Left hindlimb (tissue), 1 donor: ENCODE measurements at regions not wholly inside any gene's neighbourhood (a gene's known extent, or its start where the extent isn't known, plus 50 kb on each side); places are given as distances from the start of the nearest gene placed in this dataset.
"Not testable (repeated sequence)": the region's sequence is repeated elsewhere in the genome, so short reads cannot be mapped to it uniquely, and the experiment has no call there.

Experiments used
- DNase-seq: peaks from one replicate; pipeline ENCODE4 v3.0.0-alpha.2; 2018

DNA sequence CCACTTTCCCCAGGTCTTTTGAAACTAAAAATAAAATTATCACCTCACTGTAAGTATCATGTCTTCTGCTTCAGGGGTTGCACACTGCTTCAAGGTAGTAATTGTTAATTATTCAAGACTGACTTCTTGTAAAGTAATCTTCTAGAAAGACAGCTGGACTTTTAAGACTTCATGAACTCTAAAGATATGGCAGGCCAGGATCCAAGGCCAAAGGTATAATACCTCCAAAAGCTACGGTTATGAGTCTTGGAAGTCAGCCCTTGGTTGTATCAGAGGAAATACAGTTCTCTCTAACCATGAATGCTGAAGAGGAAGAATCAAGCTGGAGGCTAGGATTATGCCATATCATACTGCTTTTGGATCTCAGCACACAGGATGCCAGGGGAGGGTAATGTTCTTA, 1346.8 kb upstream of the GJE1 start:
- DNase-seq: no peak

- DNase-seq: no peak
Observed at GRCh38 chr6:140784573-140784972, 1348.2 kb upstream of the GJE1 start.

DNA sequence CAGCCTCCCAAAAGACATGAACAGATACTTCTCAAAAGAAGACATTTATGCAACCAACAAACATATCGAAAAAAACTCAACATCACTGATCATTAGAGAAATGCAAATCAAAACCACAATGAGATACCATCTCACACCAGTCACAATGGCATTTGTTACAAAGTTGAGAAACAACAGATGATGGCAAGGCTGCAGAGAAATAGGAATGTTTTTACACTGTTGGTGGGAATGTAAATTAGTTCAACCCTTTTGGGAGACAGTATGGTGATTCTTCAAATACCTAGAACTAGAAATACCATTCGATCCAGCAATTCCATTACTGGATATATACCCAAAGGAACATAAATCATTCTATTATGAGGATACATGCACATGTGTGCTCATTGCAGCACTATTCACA, 1349.2 kb upstream of the GJE1 start:
- DNase-seq: not testable (repeated sequence)

- no peak for DNase-seq
Observed at GRCh38 chr6:140782941-140783340, 1349.8 kb upstream of the GJE1 start.

- no peak for DNase-seq
Observed at GRCh38 chr6:140779991-140780596, 1352.6 kb upstream of the GJE1 start.

GRCh38 chr6:140779341-140779740, 1353.4 kb upstream of the GJE1 start:
- DNase-seq: no peak

- no peak for DNase-seq
Observed at GRCh38 chr6:140777780-140778179, 1354.9 kb upstream of the GJE1 start.

- DNase-seq: no peak
Observed at GRCh38 chr6:140775061-140775460, 1357.7 kb upstream of the GJE1 start.

- no peak for DNase-seq
Observed at GRCh38 chr6:140774080-140774505, 1358.6 kb upstream of the GJE1 start.

DNA sequence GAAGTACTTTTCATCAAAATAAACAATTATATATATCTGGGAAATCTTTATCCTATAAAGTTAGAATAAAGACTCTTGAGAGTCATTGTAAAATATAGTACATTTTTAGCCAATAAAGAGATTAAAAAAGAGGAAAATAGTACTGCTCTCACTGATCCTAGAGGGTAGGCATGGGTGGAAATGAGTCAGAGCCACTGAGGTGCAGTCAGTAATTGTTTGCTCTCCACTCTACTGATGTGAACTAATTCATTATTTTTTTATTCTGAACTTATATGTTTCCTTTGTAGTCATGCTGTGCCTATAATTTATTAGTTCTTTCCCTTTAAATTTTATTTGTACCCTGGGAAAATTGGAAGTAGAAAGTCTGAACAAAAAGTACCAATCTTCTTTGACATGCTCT, 1359.4 kb upstream of the GJE1 start:
- no peak for DNase-seq

DNA sequence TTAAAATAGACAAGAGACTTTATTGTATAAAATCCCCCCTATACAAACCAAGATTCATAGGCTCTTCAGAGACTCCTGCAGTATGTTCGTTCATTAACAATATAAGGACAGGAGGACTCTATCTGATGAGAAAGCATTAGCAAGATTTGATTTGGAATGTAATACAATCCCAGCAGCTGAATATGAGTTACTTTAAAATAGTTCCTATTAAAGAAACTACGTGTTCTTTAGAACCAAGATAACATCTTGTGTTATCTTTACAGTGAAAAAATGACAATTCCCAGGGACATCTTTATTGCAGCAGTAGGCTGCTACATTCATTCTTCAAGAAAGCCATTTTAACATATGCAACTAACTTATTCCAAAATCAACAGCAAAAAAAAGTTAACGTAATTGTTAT, 1360.1 kb upstream of the GJE1 start:
- no peak for DNase-seq

GRCh38 chr6:140768133-140768532, 1364.6 kb upstream of the GJE1 start:
- no peak for DNase-seq

DNA sequence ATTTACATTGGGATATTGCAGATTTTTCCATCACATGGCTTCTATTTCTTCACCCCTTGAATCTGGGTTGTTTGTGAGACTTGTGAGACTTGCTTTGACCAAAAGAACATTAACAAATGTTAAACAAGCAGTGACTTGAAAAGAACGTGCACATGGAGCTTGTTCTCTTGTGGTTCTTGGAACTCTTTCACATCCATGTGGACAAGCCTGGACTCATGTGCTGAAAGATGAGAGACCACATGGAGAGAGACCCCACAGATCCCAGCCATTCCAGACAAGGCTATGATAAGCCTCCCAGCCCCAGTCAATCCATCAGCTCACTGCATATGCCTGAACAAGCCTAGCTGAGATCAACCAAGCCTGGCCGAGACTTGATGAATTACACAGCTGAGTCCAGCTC, 1365.7 kb upstream of the GJE1 start:
- DNase-seq: no peak

DNA sequence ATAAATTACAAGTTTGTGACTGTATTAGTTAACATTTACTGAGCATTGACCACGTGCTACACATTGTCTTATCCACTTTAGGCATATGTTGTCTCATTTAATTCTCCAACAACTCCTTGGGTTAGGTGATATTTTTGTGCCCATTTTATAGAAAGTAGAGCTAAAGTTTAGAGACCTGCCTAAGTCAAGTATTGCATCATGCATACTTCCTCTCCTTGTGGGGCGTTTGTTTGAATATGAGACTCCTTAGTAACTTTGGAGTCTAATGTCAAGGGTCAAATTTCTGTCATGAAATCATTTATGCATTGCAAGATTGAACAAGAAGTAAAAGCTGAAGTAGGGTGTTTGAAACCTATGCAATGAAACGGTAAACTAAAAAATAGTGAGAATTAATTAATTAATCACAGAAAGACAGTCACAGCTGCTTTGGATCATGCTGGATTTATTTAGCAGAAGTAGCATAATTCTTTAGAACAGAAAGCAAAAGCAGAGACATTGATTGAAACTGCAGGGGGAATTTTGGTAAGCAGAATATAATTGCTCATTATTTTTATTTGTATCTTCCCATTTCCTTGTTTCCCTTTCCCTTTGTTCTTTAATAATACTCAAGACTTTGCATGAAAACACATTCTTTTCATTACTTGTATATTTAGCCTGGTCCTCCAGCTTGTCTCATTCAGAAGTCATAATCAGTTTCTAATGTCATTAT, 1374.4 kb upstream of the GJE1 start:
- no peak for DNase-seq

DNA sequence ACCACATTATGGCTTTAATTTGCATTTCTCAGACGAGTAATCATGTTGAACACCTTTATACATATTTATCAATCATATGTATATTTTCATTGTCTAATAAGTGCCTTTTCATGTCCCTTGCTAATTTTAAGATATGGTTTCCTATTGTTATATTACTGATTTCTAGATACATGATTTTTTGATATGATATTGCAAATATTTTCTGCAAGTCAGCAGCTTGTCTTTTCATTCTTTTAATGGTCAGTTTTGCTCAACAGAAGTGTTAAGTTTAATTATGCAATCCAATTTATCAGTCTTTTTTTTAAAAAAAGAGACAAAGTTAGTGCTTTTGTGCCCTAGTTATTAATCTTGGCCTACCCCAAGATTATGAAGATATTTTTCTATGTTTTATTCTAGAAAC, 1377.8 kb upstream of the CITED2 start:
- no peak for DNase-seq

DNA sequence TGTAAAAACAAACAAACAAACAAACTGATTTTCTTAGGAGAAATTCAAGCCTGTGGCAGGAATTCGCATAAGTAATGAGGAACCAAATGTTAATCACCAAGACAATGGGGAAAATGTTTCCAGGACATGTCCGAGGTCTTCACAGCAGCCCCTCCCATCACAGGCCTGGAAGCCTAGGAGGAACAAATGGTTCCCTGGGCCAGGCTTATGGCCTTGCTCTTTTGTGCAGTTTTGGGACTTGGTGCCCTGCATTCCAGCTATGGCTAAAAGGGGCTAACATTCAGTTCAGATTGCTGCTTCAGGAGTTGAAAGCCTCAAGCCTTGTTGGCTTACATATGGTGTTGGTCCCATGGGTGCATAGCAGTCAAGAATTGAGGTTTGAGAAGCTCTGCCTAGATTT, 1372.7 kb upstream of the CITED2 start:
- no peak for DNase-seq

DNA sequence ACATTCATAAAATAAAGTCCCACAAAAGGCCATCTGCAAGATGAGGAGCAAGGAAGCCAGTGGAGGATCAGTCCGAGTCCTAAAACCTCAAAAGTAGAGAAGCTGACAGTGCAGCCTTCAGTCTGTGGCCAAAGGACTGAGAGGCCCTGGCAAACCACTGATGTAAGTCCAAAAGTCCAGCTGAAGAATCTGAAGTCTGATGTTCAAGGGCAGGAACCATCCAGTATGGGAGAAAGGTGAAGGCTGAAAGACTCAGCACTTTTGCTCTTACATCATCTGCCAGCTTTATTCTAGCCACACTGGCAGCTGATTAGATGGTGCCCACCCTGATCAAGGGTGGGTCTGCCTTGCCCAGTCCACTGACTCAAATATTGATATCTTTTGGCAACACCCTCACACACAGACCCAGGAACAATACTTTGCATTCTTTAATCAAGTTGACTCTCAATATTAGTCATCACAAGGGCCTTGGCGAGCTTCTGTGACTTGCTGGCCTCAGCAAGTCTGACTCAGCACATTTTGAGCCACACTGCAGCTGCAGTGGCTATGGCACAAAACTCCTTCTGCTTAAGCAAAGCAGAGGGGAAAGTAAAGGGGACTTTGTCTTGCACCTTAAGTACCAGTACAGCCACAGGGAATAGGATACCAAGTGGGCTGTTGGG, 1370.3 kb upstream of the CITED2 start:
- DNase-seq: no peak

- DNase-seq: no peak
Observed at GRCh38 chr6:140736231-140736630, 1361.8 kb upstream of the CITED2 start.

- no peak for DNase-seq
Observed at GRCh38 chr6:140732991-140733390, 1358.5 kb upstream of the CITED2 start.

GRCh38 chr6:140732155-140732554, 1357.7 kb upstream of the CITED2 start:
- DNase-seq: no peak

GRCh38 chr6:140731741-140732140, 1357.3 kb upstream of the CITED2 start:
- DNase-seq: no peak

GRCh38 chr6:140729521-140729920, 1355.1 kb upstream of the CITED2 start:
- no peak for DNase-seq

GRCh38 chr6:140718021-140718420, 1343.6 kb upstream of the CITED2 start:
- DNase-seq: no peak

GRCh38 chr6:140713495-140713894, 1339.0 kb upstream of the CITED2 start:
- DNase-seq: no peak
